OCI-LY3 (cell line): ENCODE measurements at regions not wholly inside any gene's neighbourhood (a gene's known extent, or its start where the extent isn't known, plus 50 kb on each side); places are given as distances from the start of the nearest gene placed in this dataset.

Source experiments
- CTCF ChIP-seq: fragments of 200-600, 300-600 bp; sonication (generic); IDR thresholded peaks from 2 replicates; pipeline ENCODE4 v1.5.1; 2014; ENCODE audit warnings: antibody characterized with exemption, low read length, low read depth
- EZH2phosphoT487 ChIP-seq: fragments of 200-600 bp; shearing (Covaris generic); IDR thresholded peaks from 2 replicates; pipeline ENCODE4 v1.6.1; 2018; ENCODE audit warnings: antibody characterized with exemption, mixed run types, low read depth

GRCh38 chr21:38670861-38671260 lies 134.9 kb upstream of the ETS2 start:
- no peak for TF ChIP-seq CTCF
- no peak for TF ChIP-seq EZH2phosphoT487
